ENCODE measurements at regions not wholly inside any gene's neighbourhood (a gene's known extent, or its start where the extent isn't known, plus 50 kb on each side); places are given as distances from the start of the nearest gene placed in this dataset.

GRCh38 chr2:236674238-236674637 lies 104.6 kb downstream of the ACKR3 start:
- TF ChIP-seq POLR2A (IDR thresholded peaks at IDR 0.05) (no peak), EP300 (IDR thresholded peaks at IDR 0.05; ENCODE audit: low read depth) (no peak), CTCF (IDR thresholded peaks at IDR 0.05) (no peak)
